A549 (cell line): ENCODE measurements at regions not wholly inside any gene's neighbourhood (a gene's known extent, or its start where the extent isn't known, plus 50 kb on each side); places are given as distances from the start of the nearest gene placed in this dataset.

ENCODE experiments used
- ATAC-seq, 2 experiments: fragments of 200-7000 bp in 1 of 2; fragments of >200 bp in 1 of 2; cut with Nextera tagmentation in 1 of 2; cut with Tn5 transposase in 1 of 2; 3 replicates each; pipeline versions ENCODE4 v1.8.0 to v1.9.1; 2018 to 2020; ENCODE audit warnings: mild to moderate bottlenecking in 1 of 2, moderate library complexity in 1 of 2
- CTCF ChIA-PET: fragments of 300-600 bp; sonication (Branson Sonifier 250); formaldehyde crosslinking; extraction: SDS; loops from one replicate; lab custom pipeline; 2021; ENCODE audit warnings: antibody characterized with exemption, inconsistent platforms; lab: Yijun Ruan, JAX
- POLR2A ChIA-PET: fragments of 350-600 bp; formaldehyde crosslinking; extraction: SDS; loops from one replicate; lab custom pipeline; 2021; ENCODE audit warnings: antibody characterized with exemption, inconsistent platforms; lab: Yijun Ruan, JAX
- DNase-seq, 2 experiments: peaks; one replicate each; pipeline versions ENCODE4 v3.0.0 to v3.0.0-alpha.2; 2011 to 2016; ENCODE audit warnings: low read depth in 1 of 2, low spot score in 1 of 2
- FAIRE-seq: peaks from 2 replicates; lab custom pipeline; 2011; peaks lifted over from hg19 to GRCh38; lab: Jason Lieb, UNC
- H3K27ac ChIP-seq, 2 experiments: fragments of >200 bp; sonication (Bioruptor Twin); formaldehyde crosslinking; 3 replicates each; pipeline ENCODE4 v1.5.1; 2016 to 2017
- H3K4me1 ChIP-seq: fragments of >200 bp; sonication (Bioruptor Twin); formaldehyde crosslinking; 3 replicates; pipeline ENCODE4 v1.6.1; 2016
- H3K4me2 ChIP-seq: fragments of >200 bp; sonication (Bioruptor Twin); formaldehyde crosslinking; 3 replicates; pipeline ENCODE4 v1.6.1; 2016
- H3K4me3 ChIP-seq: fragments of >200 bp; sonication (Bioruptor Twin); formaldehyde crosslinking; 3 replicates; pipeline ENCODE4 v1.5.1; 2016
- H3K9me3 ChIP-seq: fragments of >200 bp; sonication (Bioruptor Twin); formaldehyde crosslinking; 3 replicates; pipeline ENCODE4 v1.6.1; 2016
- BHLHE40 ChIP-seq: IDR thresholded peaks from 2 replicates; pipeline ENCODE4 v1.6.1; 2012; ENCODE audit warnings: low read depth, low read length, inconsistent platforms
- CEBPB ChIP-seq, 2 experiments: fragments of >200 bp in 1 of 2; sonication (Bioruptor Twin) in 1 of 2; formaldehyde crosslinking in 1 of 2; IDR thresholded peaks; 2 replicates each; pipeline ENCODE4 v1.6.1; 2012 to 2016
- CHD4 ChIP-seq: fragments of 200-600 bp; sonication (generic); IDR thresholded peaks from 2 replicates; pipeline ENCODE4 v1.6.1; 2016; ENCODE audit warnings: antibody characterized with exemption, mild to moderate bottlenecking, borderline replicate concordance
- JUN ChIP-seq, 2 experiments: fragments of >200 bp; sonication (Bioruptor Twin); formaldehyde crosslinking; IDR thresholded peaks; 2 replicates in 1 of 2; 3 replicates in 1 of 2; pipeline ENCODE4 v1.6.1; 2016 to 2017
- KDM5A ChIP-seq: fragments of 200-600 bp; sonication (generic); IDR thresholded peaks from 2 replicates; pipeline ENCODE4 v1.6.1; 2016; ENCODE audit warnings: antibody characterized with exemption, mild to moderate bottlenecking
- RAD21 ChIP-seq, 2 experiments: fragments of >200 bp in 1 of 2; sonication (Bioruptor Twin) in 1 of 2; formaldehyde crosslinking in 1 of 2; IDR thresholded peaks in 1 of 2; conservative IDR thresholded peaks in 1 of 2; 2 replicates in 1 of 2; 3 replicates in 1 of 2; pipeline ENCODE4 v1.6.1; 2012 to 2018; ENCODE audit warnings: inconsistent platforms in 1 of 2
- SMC3 ChIP-seq: fragments of >200 bp; sonication (Bioruptor Twin); formaldehyde crosslinking; IDR thresholded peaks from 3 replicates; pipeline ENCODE4 v1.6.1; 2018; ENCODE audit warnings: inconsistent platforms
- TFCP2L1 ChIP-seq: fragments of 250-450 bp; sonication (Bioruptor Pico); IDR thresholded peaks from 2 replicates; pipeline ENCODE4 v1.5.0; 2021; ENCODE audit warnings: mild to moderate bottlenecking
- ZNF302 ChIP-seq: fragments of 250-450 bp; sonication (Bioruptor Pico); IDR thresholded peaks from 2 replicates; pipeline ENCODE4 v1.9.0; 2021; ENCODE audit warnings: inconsistent platforms, mild to moderate bottlenecking, moderate library complexity
- ZSCAN20 ChIP-seq: fragments of 250-450 bp; sonication (Bioruptor Pico); IDR thresholded peaks from 2 replicates; pipeline ENCODE4 v1.8.0; 2022; ENCODE audit warnings: mild to moderate bottlenecking, moderate library complexity
- WGBS: methylation state at CpG from one replicate; pipeline ENCODE4 v1.1.6; 2017; ENCODE audit errors: missing lambda C conversion rate; 5-methylcytosine and 5-hydroxymethylcytosine counted together
- TF ChIP-seq, protein P1 (sequence below): fragments of >200 bp; sonication (Bioruptor Twin); formaldehyde crosslinking; IDR thresholded peaks from 3 replicates; pipeline ENCODE4 v1.5.1; 2016
- TF ChIP-seq, protein P2 (sequence below): fragments of 200-600 bp; sonication (generic); IDR thresholded peaks from 2 replicates; pipeline ENCODE4 v1.6.1; 2016; ENCODE audit warnings: antibody characterized with exemption, mild to moderate bottlenecking, moderate library complexity

DNA sequence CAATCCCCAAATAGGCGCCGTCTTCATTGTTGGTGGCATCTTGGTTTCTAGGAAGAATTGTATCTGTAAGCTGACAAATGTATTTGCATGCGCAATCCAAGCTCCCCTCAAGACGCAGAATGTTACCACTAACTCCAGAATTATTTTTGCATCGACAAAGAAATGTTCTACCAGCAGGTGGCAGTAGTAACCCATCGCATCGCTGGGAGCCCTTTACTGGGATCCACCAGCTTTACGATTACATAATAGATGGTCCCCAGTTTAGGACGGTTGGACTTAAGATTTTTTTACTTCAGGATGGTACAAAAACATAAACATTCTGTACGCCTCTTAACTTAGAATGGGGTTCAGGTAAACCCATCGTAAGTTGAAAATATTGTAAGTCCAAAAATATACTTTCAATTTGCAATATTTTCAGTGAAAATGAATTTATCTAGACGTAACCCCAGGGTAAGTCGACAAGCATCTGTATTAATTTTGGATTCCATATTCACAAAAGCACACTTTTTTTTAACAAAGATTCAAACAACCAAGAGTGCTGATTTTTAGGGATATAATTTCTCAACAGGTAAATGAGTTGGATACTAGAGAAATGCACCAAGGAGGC, 114.0 kb upstream of the COBL start:
- 13% methylated on average over 13 of the region's 13 CpGs for WGBS
- ATAC-seq = peak; percentile 57 to 82; a peak in 4 of 6 replicates
- peak; percentile 51 to 74 for DNase-seq
- TF ChIP-seq KDM5A (no peak), ZSCAN20 (CRISPR knock-in tag) (no peak), ZNF302 (CRISPR knock-in tag) (no peak), SMC3 (peak; percentile 74), CEBPB (IDR thresholded peaks at IDR 0.05) (peak in 1 of 2 experiments; percentile 61; a peak in 2 of 4 replicates), RAD21 (conservative IDR thresholded peaks at IDR 0.05 in 1 of 2, IDR thresholded peaks at IDR 0.05 in 1 of 2) (peak; percentile 88 to 91)
- TF ChIP-seq, protein P1, sequence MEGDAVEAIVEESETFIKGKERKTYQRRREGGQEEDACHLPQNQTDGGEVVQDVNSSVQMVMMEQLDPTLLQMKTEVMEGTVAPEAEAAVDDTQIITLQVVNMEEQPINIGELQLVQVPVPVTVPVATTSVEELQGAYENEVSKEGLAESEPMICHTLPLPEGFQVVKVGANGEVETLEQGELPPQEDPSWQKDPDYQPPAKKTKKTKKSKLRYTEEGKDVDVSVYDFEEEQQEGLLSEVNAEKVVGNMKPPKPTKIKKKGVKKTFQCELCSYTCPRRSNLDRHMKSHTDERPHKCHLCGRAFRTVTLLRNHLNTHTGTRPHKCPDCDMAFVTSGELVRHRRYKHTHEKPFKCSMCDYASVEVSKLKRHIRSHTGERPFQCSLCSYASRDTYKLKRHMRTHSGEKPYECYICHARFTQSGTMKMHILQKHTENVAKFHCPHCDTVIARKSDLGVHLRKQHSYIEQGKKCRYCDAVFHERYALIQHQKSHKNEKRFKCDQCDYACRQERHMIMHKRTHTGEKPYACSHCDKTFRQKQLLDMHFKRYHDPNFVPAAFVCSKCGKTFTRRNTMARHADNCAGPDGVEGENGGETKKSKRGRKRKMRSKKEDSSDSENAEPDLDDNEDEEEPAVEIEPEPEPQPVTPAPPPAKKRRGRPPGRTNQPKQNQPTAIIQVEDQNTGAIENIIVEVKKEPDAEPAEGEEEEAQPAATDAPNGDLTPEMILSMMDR = peak; percentile 84
- TF ChIP-seq, protein P2, sequence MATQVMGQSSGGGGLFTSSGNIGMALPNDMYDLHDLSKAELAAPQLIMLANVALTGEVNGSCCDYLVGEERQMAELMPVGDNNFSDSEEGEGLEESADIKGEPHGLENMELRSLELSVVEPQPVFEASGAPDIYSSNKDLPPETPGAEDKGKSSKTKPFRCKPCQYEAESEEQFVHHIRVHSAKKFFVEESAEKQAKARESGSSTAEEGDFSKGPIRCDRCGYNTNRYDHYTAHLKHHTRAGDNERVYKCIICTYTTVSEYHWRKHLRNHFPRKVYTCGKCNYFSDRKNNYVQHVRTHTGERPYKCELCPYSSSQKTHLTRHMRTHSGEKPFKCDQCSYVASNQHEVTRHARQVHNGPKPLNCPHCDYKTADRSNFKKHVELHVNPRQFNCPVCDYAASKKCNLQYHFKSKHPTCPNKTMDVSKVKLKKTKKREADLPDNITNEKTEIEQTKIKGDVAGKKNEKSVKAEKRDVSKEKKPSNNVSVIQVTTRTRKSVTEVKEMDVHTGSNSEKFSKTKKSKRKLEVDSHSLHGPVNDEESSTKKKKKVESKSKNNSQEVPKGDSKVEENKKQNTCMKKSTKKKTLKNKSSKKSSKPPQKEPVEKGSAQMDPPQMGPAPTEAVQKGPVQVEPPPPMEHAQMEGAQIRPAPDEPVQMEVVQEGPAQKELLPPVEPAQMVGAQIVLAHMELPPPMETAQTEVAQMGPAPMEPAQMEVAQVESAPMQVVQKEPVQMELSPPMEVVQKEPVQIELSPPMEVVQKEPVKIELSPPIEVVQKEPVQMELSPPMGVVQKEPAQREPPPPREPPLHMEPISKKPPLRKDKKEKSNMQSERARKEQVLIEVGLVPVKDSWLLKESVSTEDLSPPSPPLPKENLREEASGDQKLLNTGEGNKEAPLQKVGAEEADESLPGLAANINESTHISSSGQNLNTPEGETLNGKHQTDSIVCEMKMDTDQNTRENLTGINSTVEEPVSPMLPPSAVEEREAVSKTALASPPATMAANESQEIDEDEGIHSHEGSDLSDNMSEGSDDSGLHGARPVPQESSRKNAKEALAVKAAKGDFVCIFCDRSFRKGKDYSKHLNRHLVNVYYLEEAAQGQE = no peak
- Histone ChIP-seq H3K4me1 (no peaks in the 10 kb centered on the region), H3K27ac (no peak overlapping the region), H3K4me3 (no peak overlapping the region), H3K4me2 (0 out of 3 replicates have a peak overlapping the region, but pooled peaks have one; percentile 13), H3K9me3 (no peaks in the 10 kb centered on the region)
- CTCF ChIA-PET = interaction anchor here (0.6 to 5.2 kb wide), 21 partner anchors 10 to 1337 kb away, joined by 3 to 98 read pairs (median 4); no protein-coding TSS in a partner anchor
- FAIRE-seq = no peak
- POLR2A ChIA-PET = no interaction called here

DNA sequence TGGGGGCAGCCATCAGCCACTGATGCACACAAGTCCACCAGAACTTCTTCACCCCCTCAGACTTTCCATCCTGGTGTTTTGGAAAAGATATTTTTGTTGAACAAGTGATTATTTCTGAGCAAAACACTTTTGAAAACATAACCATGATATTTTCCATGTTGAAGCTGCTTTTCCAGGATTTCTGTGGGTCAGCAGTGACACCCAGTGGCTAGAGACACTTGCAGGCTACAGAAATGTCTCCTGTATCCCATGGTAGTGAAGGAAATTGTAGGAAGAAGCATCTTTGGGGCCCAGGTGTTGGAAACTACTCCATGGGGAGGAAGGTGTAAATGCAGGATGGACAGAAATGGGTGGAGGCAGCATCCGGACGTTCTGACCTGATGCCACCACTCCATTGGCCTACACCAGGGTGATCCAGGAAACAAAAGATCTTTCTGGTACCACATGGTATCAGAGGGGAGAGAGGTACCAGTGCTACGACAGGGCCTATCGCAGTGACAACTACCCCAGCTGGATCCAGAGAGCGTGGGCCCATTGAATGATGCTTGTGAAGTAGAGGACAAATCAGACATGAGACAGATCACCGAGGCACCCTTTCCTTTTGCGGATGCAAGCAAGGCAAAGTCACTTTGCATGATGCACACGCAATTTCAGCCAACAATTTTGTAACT, 111.7 kb upstream of the COBL start:
- ChIA-PET POLR2A (no interaction called here), CTCF (interaction anchor here (0.6 to 5.2 kb wide), 16 partner anchors 59 to 1339 kb away, joined by 3 to 98 read pairs (median 3); no protein-coding TSS in a partner anchor)
- Histone ChIP-seq H3K4me2 (no peak overlapping the region), H3K4me1 (no peaks in the 10 kb centered on the region), H3K4me3 (no peak overlapping the region), H3K9me3 (no peaks in the 10 kb centered on the region), H3K27ac (no peak overlapping the region)
- 22% methylated on average over 8 of the region's 8 CpGs for WGBS
- ATAC-seq = peak; percentile 72 to 75
- TF ChIP-seq, protein P1 = peak; percentile 59
- TF ChIP-seq BHLHE40 (no peak), RAD21 (conservative IDR thresholded peaks at IDR 0.05 in 1 of 2, IDR thresholded peaks at IDR 0.05 in 1 of 2) (peak; percentile 74 to 81), JUN (IDR thresholded peaks at IDR 0.05) (no peak), SMC3 (peak; percentile 45; the same call in 2 of the 3 replicates), CHD4 (no peak), TFCP2L1 (CRISPR knock-in tag) (no peak)
- DNase-seq = peak in 1 of 2 experiments; percentile 46
- no peak for FAIRE-seq
